OCI-LY3 (cell line): ENCODE measurements at regions not wholly inside any gene's neighbourhood (a gene's known extent, or its start where the extent isn't known, plus 50 kb on each side); places are given as distances from the start of the nearest gene placed in this dataset.

Experiments used
- CTCF ChIP-seq: fragments of 200-600, 300-600 bp; sonication (generic); IDR thresholded peaks from 2 replicates; pipeline ENCODE4 v1.5.1; 2014; ENCODE audit warnings: antibody characterized with exemption, low read length, low read depth
- EZH2phosphoT487 ChIP-seq: fragments of 200-600 bp; shearing (Covaris generic); IDR thresholded peaks from 2 replicates; pipeline ENCODE4 v1.6.1; 2018; ENCODE audit warnings: antibody characterized with exemption, mixed run types, low read depth

- TF ChIP-seq CTCF (no peak), EZH2phosphoT487 (no peak)
Observed at GRCh38 chr2:217660423-217660822, 342.4 kb downstream of the TNS1 start.
